Liver (tissue), 8 donors: ENCODE measurements at regions not wholly inside any gene's neighbourhood (a gene's known extent, or its start where the extent isn't known, plus 50 kb on each side); places are given as distances from the start of the nearest gene placed in this dataset.

Experiments
- DNase-seq: peaks from one replicate; pipeline ENCODE4 v3.0.0-alpha.2; 2017; ENCODE audit warnings: low spot score
- H3K27ac ChIP-seq, 2 donors: one replicate each; pipeline ENCODE4 v1.7.0; 2013; ENCODE audit warnings: inconsistent platforms in 2 of 2, low read length in 2 of 2, control low read depth in 1 of 2, low read depth in 1 of 2, mild to moderate bottlenecking in 1 of 2
- H3K27me3 ChIP-seq, 4 donors: one replicate each; pipeline versions ENCODE4 v1.6.1 to v1.7.0; 2013; ENCODE audit warnings: low read length in 3 of 4, inconsistent platforms in 1 of 4, mild to moderate bottlenecking in 1 of 4, moderate library complexity in 1 of 4; ENCODE audit not compliant: control insufficient read depth in 4 of 4, insufficient read depth in 4 of 4
- H3K36me3 ChIP-seq, 4 donors: one replicate each; pipeline versions ENCODE4 v1.6.1 to v1.7.0; 2013; ENCODE audit warnings: low read length in 3 of 4, mild to moderate bottlenecking in 3 of 4, low read depth in 1 of 4, moderate library complexity in 1 of 4; ENCODE audit not compliant: control insufficient read depth in 4 of 4, insufficient read depth in 3 of 4
- H3K4me1 ChIP-seq, 4 donors: one replicate each; pipeline versions ENCODE4 v1.6.1 to v1.7.0; 2013; ENCODE audit warnings: low read length in 3 of 4, mild to moderate bottlenecking in 3 of 4, moderate library complexity in 1 of 4; ENCODE audit not compliant: control insufficient read depth in 4 of 4, insufficient read depth in 4 of 4
- H3K4me3 ChIP-seq, 3 donors: one replicate each; pipeline versions ENCODE4 v1.6.1 to v1.7.0; 2013; ENCODE audit warnings: low read length in 3 of 3, control low read depth in 1 of 3, low read depth in 1 of 3, mild to moderate bottlenecking in 1 of 3
- H3K9ac ChIP-seq, 2 donors: one replicate each; pipeline ENCODE4 v1.7.0; 2013; ENCODE audit warnings: low read length in 2 of 2, mild to moderate bottlenecking in 2 of 2, moderate library complexity in 2 of 2, control low read depth in 1 of 2, low read depth in 1 of 2
- H3K9me3 ChIP-seq, 4 donors: one replicate each; pipeline versions ENCODE4 v1.6.1 to v1.7.0; 2013; ENCODE audit warnings: low read length in 3 of 4; ENCODE audit not compliant: control insufficient read depth in 4 of 4
- EGR1 ChIP-seq, 2 donors: IDR thresholded peaks; 2 replicates each; pipeline ENCODE4 v1.6.1; 2016 to 2018; ENCODE audit warnings: antibody characterized with exemption in 2 of 2, low read depth in 2 of 2
- FOXA1 ChIP-seq: IDR thresholded peaks from 2 replicates; pipeline ENCODE4 v1.6.1; 2016; ENCODE audit warnings: antibody characterized with exemption
- FOXA2 ChIP-seq: IDR thresholded peaks from 2 replicates; pipeline ENCODE4 v1.6.1; 2016; ENCODE audit warnings: antibody characterized with exemption
- GABPA ChIP-seq, 2 donors: IDR thresholded peaks in 1 of 2; conservative IDR thresholded peaks in 1 of 2; 2 replicates each; pipeline ENCODE4 v1.6.1; 2016; ENCODE audit warnings: antibody characterized with exemption in 2 of 2, mild to moderate bottlenecking in 1 of 2, moderate library complexity in 1 of 2
- HNF4A ChIP-seq, 2 donors: conservative IDR thresholded peaks; 2 replicates each; pipeline ENCODE4 v1.6.1; 2016; ENCODE audit warnings: antibody characterized with exemption in 2 of 2, mild to moderate bottlenecking in 2 of 2
- HNF4G ChIP-seq: IDR thresholded peaks from 2 replicates; pipeline ENCODE4 v1.6.1; 2016; ENCODE audit warnings: antibody characterized with exemption
- JUND ChIP-seq, 2 donors: IDR thresholded peaks; 2 replicates each; pipeline ENCODE4 v1.6.1; 2016; ENCODE audit warnings: antibody characterized with exemption in 2 of 2
- NR2F2 ChIP-seq: IDR thresholded peaks from 2 replicates; pipeline ENCODE4 v1.6.1; 2016; ENCODE audit warnings: antibody characterized with exemption
- RAD21 ChIP-seq, 2 donors: IDR thresholded peaks; 2 replicates each; pipeline ENCODE4 v1.6.1; 2016; ENCODE audit warnings: antibody characterized with exemption in 2 of 2, mild to moderate bottlenecking in 2 of 2
- RXRA ChIP-seq, 2 donors: IDR thresholded peaks; 2 replicates each; pipeline ENCODE4 v1.6.1; 2017 to 2018; ENCODE audit warnings: antibody characterized with exemption in 2 of 2, mild to moderate bottlenecking in 1 of 2
- SP1 ChIP-seq: IDR thresholded peaks from 2 replicates; pipeline ENCODE4 v1.6.1; 2018; ENCODE audit warnings: antibody characterized with exemption, mild to moderate bottlenecking
- TAF1 ChIP-seq: conservative IDR thresholded peaks from 2 replicates; pipeline ENCODE4 v1.6.1; 2016; ENCODE audit warnings: antibody characterized with exemption, mild to moderate bottlenecking
- YY1 ChIP-seq: IDR thresholded peaks from 2 replicates; pipeline ENCODE4 v1.6.1; 2016; ENCODE audit warnings: antibody characterized with exemption, mild to moderate bottlenecking
- WGBS: extraction: QIAGEN DNeasy Blood & Tissue Kit; methylation state at CpG from one replicate; pipeline ENCODE4 v1.1.7; 2013; 5-methylcytosine and 5-hydroxymethylcytosine counted together
- TF ChIP-seq, protein P1 (sequence below): IDR thresholded peaks from 2 replicates; pipeline ENCODE4 v1.6.1; 2016; ENCODE audit warnings: antibody characterized with exemption
- TF ChIP-seq, protein P2 (sequence below): IDR thresholded peaks from 2 replicates; pipeline ENCODE4 v1.6.1; 2016; ENCODE audit warnings: antibody characterized with exemption, mild to moderate bottlenecking
- TF ChIP-seq, protein P3 (sequence below): IDR thresholded peaks from 2 replicates; pipeline ENCODE4 v1.6.1; 2016; ENCODE audit warnings: antibody characterized with exemption
- TF ChIP-seq, protein P4 (sequence below): fragments of 150-350 bp; IDR thresholded peaks from 2 replicates; pipeline ENCODE4 v1.5.1; 2017; ENCODE audit warnings: improper control_type of control experiment, low read depth, low read length; ENCODE audit not compliant: missing input control
- TF ChIP-seq, protein P5 (sequence below): IDR thresholded peaks from 2 replicates; pipeline ENCODE4 v1.6.1; 2016; ENCODE audit warnings: antibody characterized with exemption
- donor health status: healthy.
- donor health status: healthy.
- donor health status: healthy.
- donor health status: healthy.
- donor health status: healthy.

DNA sequence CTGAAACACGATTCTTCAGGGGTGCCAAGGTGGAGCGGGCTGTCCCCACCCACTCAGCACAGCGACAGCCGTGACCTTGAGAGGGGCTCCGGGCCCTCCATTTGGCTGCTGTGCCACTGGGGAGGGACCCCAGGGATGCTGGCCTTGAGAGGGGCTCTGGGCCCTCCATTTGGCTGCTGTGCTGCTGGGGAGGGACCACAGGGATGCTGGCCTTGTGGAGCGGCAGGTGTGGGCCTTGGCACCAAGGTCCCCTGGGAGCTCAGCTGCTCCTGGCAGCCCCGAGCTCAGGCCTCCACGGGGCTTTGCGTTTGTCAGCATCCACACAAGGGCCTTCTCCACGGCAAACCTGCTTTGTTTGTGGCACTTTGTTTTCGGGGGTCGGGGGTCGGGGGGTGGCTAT is 137.6 kb upstream of the LPCAT1 start:
- no peak for TF ChIP-seq RXRA (IDR thresholded peaks at IDR 0.05)
- TF ChIP-seq HNF4A (conservative IDR thresholded peaks at IDR 0.05): no peak
- TF ChIP-seq YY1: no peak
- TF ChIP-seq, protein P1, sequence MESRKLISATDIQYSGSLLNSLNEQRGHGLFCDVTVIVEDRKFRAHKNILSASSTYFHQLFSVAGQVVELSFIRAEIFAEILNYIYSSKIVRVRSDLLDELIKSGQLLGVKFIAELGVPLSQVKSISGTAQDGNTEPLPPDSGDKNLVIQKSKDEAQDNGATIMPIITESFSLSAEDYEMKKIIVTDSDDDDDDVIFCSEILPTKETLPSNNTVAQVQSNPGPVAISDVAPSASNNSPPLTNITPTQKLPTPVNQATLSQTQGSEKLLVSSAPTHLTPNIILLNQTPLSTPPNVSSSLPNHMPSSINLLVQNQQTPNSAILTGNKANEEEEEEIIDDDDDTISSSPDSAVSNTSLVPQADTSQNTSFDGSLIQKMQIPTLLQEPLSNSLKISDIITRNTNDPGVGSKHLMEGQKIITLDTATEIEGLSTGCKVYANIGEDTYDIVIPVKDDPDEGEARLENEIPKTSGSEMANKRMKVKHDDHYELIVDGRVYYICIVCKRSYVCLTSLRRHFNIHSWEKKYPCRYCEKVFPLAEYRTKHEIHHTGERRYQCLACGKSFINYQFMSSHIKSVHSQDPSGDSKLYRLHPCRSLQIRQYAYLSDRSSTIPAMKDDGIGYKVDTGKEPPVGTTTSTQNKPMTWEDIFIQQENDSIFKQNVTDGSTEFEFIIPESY: no peak
- TF ChIP-seq, protein P2, sequence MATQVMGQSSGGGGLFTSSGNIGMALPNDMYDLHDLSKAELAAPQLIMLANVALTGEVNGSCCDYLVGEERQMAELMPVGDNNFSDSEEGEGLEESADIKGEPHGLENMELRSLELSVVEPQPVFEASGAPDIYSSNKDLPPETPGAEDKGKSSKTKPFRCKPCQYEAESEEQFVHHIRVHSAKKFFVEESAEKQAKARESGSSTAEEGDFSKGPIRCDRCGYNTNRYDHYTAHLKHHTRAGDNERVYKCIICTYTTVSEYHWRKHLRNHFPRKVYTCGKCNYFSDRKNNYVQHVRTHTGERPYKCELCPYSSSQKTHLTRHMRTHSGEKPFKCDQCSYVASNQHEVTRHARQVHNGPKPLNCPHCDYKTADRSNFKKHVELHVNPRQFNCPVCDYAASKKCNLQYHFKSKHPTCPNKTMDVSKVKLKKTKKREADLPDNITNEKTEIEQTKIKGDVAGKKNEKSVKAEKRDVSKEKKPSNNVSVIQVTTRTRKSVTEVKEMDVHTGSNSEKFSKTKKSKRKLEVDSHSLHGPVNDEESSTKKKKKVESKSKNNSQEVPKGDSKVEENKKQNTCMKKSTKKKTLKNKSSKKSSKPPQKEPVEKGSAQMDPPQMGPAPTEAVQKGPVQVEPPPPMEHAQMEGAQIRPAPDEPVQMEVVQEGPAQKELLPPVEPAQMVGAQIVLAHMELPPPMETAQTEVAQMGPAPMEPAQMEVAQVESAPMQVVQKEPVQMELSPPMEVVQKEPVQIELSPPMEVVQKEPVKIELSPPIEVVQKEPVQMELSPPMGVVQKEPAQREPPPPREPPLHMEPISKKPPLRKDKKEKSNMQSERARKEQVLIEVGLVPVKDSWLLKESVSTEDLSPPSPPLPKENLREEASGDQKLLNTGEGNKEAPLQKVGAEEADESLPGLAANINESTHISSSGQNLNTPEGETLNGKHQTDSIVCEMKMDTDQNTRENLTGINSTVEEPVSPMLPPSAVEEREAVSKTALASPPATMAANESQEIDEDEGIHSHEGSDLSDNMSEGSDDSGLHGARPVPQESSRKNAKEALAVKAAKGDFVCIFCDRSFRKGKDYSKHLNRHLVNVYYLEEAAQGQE: no peak
- TF ChIP-seq NR2F2: no peak
- TF ChIP-seq JUND (IDR thresholded peaks at IDR 0.05): no peak
- no peak for TF ChIP-seq SP1
- TF ChIP-seq, protein P3, sequence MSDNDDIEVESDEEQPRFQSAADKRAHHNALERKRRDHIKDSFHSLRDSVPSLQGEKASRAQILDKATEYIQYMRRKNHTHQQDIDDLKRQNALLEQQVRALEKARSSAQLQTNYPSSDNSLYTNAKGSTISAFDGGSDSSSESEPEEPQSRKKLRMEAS: no peak
- no peaks in the 10 kb centered on the region for H3K4me1 ChIP-seq

DNA sequence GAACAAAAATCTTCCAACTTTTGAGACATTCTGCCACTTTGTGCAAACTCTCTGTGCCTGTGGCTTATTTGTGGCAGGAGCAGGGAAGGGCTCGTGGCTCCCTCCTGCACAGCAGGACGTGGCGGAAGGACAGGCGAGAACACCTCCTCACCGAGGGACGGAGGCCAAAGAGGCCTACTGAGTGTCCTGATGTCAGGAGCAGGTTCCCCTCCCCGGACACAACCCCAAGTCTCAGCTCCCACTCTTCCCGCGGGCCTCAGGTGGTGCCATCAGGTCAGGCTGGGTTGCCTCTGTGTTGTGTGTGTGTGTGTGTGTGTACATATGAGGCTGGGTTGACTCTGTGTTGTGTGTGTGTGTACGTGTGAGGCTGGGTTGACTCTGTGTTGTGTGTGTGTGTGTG is 136.8 kb upstream of the LPCAT1 start:
- Histone ChIP-seq H3K4me1 (no peaks in the 10 kb centered on the region), H3K9ac (no peak overlapping the region), H3K27ac (no peak overlapping the region), H3K27me3 (peaks cover 0 to 3% (median under 1%) of the 10 kb centered on the region in 4 donors), H3K4me3 (no peak overlapping the region), H3K9me3 (no peaks in the 10 kb centered on the region), H3K36me3 (no peaks in the 10 kb centered on the region)
- no peak for TF ChIP-seq FOXA1
- TF ChIP-seq FOXA2: no peak
- TF ChIP-seq, protein P4, sequence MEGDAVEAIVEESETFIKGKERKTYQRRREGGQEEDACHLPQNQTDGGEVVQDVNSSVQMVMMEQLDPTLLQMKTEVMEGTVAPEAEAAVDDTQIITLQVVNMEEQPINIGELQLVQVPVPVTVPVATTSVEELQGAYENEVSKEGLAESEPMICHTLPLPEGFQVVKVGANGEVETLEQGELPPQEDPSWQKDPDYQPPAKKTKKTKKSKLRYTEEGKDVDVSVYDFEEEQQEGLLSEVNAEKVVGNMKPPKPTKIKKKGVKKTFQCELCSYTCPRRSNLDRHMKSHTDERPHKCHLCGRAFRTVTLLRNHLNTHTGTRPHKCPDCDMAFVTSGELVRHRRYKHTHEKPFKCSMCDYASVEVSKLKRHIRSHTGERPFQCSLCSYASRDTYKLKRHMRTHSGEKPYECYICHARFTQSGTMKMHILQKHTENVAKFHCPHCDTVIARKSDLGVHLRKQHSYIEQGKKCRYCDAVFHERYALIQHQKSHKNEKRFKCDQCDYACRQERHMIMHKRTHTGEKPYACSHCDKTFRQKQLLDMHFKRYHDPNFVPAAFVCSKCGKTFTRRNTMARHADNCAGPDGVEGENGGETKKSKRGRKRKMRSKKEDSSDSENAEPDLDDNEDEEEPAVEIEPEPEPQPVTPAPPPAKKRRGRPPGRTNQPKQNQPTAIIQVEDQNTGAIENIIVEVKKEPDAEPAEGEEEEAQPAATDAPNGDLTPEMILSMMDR: no peak
- TF ChIP-seq SP1: no peak
- no peak for TF ChIP-seq TAF1
- TF ChIP-seq, protein P1: no peak
- TF ChIP-seq, protein P5, sequence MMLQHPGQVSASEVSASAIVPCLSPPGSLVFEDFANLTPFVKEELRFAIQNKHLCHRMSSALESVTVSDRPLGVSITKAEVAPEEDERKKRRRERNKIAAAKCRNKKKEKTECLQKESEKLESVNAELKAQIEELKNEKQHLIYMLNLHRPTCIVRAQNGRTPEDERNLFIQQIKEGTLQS: no peak
- no peak for TF ChIP-seq EGR1 (IDR thresholded peaks at IDR 0.05; ENCODE audit: low read depth in 2 of 2)
- TF ChIP-seq, protein P2: no peak
- TF ChIP-seq RXRA (IDR thresholded peaks at IDR 0.05): no peak
- TF ChIP-seq RAD21 (IDR thresholded peaks at IDR 0.05): no peak
- TF ChIP-seq YY1: no peak
- no peak for TF ChIP-seq JUND (IDR thresholded peaks at IDR 0.05)
- TF ChIP-seq, protein P3: no peak
- TF ChIP-seq HNF4G: no peak
- no peak for TF ChIP-seq NR2F2
- no peak for TF ChIP-seq HNF4A (conservative IDR thresholded peaks at IDR 0.05)
- no peak for TF ChIP-seq GABPA (IDR thresholded peaks at IDR 0.05 in 1 of 2, conservative IDR thresholded peaks at IDR 0.05 in 1 of 2)
- WGBS: 77% methylated on average over 10 of the region's 10 CpGs
- DNase-seq: no peak

More for the DNA sequence above, 137.6 kb upstream of the LPCAT1 start:
- DNase-seq: no peak
- no peak overlapping the region for H3K27ac ChIP-seq
- no peak overlapping the region for H3K4me3 ChIP-seq
- no peaks in the 10 kb centered on the region for H3K9me3 ChIP-seq
- no peaks in the 10 kb centered on the region for H3K36me3 ChIP-seq
- H3K9ac ChIP-seq: no peak overlapping the region
- peaks cover 0 to 10% (median 4%) of the 10 kb centered on the region in 4 donors for H3K27me3 ChIP-seq
- WGBS: 75% methylated on average over 13 of the region's 13 CpGs
